ENCODE measurements at regions not wholly inside any gene's neighbourhood (a gene's known extent, or its start where the extent isn't known, plus 50 kb on each side); places are given as distances from the start of the nearest gene placed in this dataset.
A peak's percentile ranks its signal among the peaks of the same experiment; 100 is the strongest.

DNA sequence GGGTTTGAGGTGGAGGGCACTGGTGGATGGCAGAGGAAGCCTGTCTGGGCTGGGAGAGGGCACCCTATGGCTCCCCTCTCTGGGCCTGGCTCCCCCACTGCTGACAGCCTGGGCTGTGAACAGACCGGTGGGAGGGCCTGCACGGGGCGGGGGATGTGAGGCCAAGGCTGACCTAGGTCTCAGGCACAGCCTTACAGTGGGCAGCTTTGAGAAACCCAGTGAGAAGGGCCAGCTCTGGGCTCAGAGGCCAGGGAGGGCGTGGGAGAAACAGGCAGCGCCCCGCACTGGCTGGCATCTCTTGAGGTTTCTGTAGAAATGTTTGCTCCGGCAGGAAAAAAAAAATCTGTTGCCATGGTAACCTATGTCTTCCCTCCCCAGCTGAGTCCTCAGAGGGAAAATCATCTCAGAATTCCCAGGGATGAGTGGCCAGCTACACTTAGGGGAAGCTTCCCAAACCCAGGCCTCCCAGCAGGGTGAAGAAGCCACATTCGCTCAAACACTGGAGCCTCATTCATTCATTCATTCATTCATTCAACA, 71.7 kb upstream of the TAF1B start:
- DNase-seq (ENCODE audit: low read depth in 1 of 2, low spot score in 1 of 2), result no peak

- DNase-seq (ENCODE audit: low read depth in 1 of 2, low spot score in 1 of 2), result no peak
Observed at GRCh38 chr2:9772035-9772998, 71.0 kb upstream of the TAF1B start.

- DNase-seq (ENCODE audit: low read depth in 1 of 2, low spot score in 1 of 2), result no peak
Observed at GRCh38 chr2:9772999-9773902, 70.0 kb upstream of the TAF1B start.

DNA sequence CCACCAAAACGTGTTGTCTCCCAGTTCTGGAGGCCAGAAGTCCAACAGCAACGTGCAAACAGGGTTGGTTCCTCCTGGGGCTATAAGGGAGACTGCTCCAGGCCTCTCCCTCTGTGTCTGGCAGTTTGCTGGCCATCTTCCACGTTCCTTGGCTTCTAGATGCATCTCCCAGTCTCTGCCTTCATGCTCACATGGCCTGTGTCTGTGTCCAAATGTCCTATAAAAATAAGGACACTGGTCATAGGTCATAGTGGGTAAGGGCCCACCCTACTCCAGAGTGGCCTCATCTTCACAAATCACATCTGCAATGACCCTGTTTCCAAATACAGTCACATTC, 69.4 kb upstream of the TAF1B start:
- DNase-seq (ENCODE audit: low read depth in 1 of 2, low spot score in 1 of 2), result no peak

- no peak for DNase-seq (ENCODE audit: low read depth in 1 of 2, low spot score in 1 of 2)
Observed at GRCh38 chr2:9774266-9774665, 69.0 kb upstream of the TAF1B start.

DNA sequence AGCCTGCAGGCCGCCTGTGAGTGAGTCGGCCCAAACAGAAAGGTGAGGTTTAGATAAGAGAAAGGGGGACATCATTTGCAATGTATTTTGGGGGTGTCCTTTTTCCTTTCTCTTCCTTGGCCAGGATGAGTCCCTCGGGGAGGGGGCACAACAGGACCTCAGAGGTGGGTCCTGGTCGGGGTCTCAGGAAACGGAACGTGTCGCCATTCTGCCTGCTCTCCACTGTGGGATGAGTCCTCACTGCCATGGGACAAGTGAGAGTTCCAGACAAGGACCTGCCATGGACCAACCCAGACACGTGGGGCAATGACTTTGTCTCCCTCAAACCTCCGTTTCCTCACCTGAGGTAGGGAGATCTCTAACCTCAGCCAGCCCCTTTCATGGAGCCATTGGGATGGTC, 67.9 kb upstream of the TAF1B start:
- DNase-seq (ENCODE audit: low read depth in 1 of 2, low spot score in 1 of 2), result no peak

- DNase-seq (ENCODE audit: low read depth in 1 of 2, low spot score in 1 of 2), result no peak
Observed at GRCh38 chr2:9775999-9776712, 67.1 kb upstream of the TAF1B start.

GRCh38 chr2:9777081-9777480, 66.2 kb upstream of the TAF1B start:
- no peak for DNase-seq (ENCODE audit: low read depth in 1 of 2, low spot score in 1 of 2)

DNA sequence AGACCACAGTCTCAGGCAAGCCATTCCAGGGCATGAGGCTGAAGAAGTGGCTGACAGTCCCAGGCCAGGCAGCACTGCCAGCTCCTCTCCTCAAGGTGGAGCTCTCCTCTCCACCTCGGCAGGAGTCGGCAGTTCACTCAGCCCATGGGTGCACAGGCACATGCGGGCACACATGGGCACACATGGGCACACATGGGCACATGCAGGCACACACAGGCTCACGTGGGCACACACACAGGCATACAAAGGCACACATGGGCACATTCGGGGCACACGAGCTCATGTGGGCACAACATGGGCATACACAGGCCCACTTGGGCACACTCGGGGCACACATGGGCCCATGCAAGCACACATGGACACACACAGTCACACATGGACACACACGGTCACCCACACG, 65.3 kb upstream of the TAF1B start:
- no peak for DNase-seq (ENCODE audit: low read depth in 1 of 2, low spot score in 1 of 2)

GRCh38 chr2:9778471-9779316, 64.6 kb upstream of the TAF1B start:
- no peak for DNase-seq (ENCODE audit: low read depth in 1 of 2, low spot score in 1 of 2)

GRCh38 chr2:9779596-9780264, 63.5 kb upstream of the TAF1B start:
- DNase-seq (ENCODE audit: low read depth in 1 of 2, low spot score in 1 of 2), result no peak

DNA sequence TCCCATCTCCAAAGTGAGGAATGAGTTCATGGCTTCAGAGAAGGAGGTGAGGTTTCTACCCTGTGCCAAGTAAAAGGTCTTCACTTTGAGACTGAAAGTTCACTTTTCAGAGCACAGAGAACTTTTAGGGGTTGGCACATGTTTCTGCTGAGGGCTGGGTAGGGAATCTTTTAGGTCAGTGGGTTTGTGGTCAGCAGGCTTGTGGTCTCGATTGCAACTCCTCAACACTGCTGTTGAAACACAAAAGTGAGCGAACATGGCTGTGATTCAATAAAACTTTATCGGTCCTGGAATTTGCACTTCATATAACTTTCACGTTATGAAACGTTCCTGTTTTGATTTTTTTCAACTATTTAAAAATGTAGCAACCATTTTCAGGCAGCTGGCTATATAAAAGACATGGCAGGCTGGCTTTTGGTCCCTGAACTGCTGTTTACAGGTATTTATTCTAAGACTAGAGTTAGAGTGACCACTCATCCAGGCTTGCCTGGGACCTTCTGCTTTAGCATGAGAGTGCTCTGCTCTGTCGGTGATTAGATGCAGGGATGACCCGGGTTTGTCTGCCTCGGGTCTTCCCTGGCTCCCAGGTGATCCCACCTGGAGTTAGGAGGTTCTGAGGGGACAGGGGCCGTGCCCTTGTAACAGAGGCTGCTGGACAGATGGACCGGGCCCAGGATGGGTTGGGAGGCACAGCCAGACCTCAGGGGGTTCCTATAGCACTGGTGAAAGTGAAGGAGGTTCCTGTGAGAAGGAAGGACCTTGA, 62.7 kb upstream of the TAF1B start:
- no peak for DNase-seq (ENCODE audit: low read depth in 1 of 2, low spot score in 1 of 2)

DNA sequence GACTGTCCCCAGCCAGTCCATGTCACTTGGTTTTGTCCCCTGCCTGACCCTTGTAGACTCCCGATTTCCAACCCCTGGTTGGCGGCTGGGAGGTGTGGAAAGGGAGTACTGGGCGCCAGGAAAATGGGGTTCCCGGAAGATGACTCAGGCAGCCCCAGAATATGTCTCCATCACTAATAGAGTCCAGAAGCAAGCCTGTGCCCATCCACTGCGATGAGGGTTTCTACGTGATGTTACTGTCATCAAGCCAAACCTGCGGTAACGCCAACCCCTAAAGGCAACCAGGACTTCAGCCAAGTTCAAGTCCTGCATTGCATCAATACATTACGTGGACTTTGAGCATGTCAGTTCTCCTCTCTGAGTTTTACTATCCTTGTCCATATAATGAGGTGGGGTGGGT, 62.0 kb upstream of the TAF1B start:
- DNase-seq (ENCODE audit: low read depth in 1 of 2, low spot score in 1 of 2), result no peak

GRCh38 chr2:9782197-9782719, 61.0 kb upstream of the TAF1B start:
- DNase-seq (ENCODE audit: low read depth in 1 of 2, low spot score in 1 of 2), result peak; percentile 15 to 65

DNA sequence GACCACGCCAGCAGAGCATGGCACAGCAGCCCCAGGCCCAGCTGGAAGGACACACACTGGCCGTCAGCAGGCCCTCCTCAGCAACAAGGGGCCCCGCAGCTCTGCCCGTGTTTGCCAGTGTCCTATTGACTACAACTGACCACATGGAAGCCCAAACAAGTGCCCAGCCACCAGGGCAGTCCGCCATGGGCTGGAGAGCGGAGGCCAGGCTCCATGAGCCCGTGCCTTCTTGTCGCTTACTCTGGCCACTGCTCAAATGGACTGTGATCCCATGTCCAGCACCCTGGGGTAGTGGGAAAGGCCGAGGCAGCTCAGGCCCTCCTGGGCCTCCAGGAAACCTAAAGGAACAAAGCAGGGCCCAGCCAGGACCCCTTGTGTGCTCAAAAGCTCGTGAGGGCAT, 53.9 kb upstream of the TAF1B start:
- no peak for DNase-seq (ENCODE audit: low read depth in 1 of 2, low spot score in 1 of 2)

GRCh38 chr2:9790702-9791225, 52.5 kb upstream of the TAF1B start:
- DNase-seq (ENCODE audit: low read depth in 1 of 2, low spot score in 1 of 2), result no peak

DNA sequence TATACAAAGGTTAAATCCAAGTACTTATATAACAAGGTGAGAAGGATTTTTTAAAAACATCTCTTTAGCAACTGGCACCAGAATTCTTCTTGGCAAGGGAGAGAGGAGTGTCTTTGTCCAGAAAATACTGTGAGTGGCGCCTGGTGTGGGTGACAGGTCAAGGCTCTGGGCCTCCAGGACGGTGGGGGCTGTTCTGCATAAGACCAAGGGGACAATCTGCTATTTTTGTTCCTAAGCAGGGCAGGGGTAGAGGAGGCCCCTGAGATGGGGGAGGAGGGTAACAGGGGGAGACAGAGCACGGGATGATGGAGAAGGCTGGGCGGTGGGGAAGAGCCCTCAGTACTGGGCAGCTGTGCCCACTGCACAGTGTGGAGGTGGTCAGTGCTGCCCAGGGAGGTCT, 51.6 kb upstream of the TAF1B start:
- DNase-seq (ENCODE audit: low read depth in 1 of 2, low spot score in 1 of 2), result no peak

GRCh38 chr2:9793156-9793917, 49.9 kb upstream of the TAF1B start:
- DNase-seq (ENCODE audit: low read depth in 1 of 2, low spot score in 1 of 2), result no peak
